Calu3 (cell line): ENCODE measurements at regions not wholly inside any gene's neighbourhood (a gene's known extent, or its start where the extent isn't known, plus 50 kb on each side); places are given as distances from the start of the nearest gene placed in this dataset.

Experiments
- BruUV-seq: library from RNA; stranded (reverse); fragments of 400-500 nt; replicated peaks from 2 replicates; lab custom pipeline; 2021; lab: Mats Ljungman, UMichigan
- CTCF ChIA-PET: fragments of 300-600 bp; sonication (Branson Sonifier 250); formaldehyde crosslinking; loops from one replicate; lab custom pipeline; 2022; ENCODE audit warnings: antibody characterized with exemption; lab: Charles Lee
- DNase-seq: peaks from one replicate; pipeline ENCODE4 v3.0.0; 2022
- H3K27ac Mint-ChIP-seq: one replicate; pipeline ENCODE4 v1.8.0; 2022; ENCODE audit warnings: mixed read lengths; ENCODE audit not compliant: unreplicated experiment
- H3K27me3 Mint-ChIP-seq: one replicate; pipeline ENCODE4 v1.8.0; 2022; ENCODE audit warnings: mixed read lengths; ENCODE audit not compliant: unreplicated experiment
- H3K36me3 Mint-ChIP-seq: one replicate; pipeline ENCODE4 v1.8.0; 2022; ENCODE audit warnings: mild to moderate bottlenecking, moderate library complexity, mixed read lengths; ENCODE audit not compliant: insufficient read depth, unreplicated experiment
- H3K4me1 Mint-ChIP-seq: one replicate; pipeline ENCODE4 v1.8.0; 2022; ENCODE audit warnings: mild to moderate bottlenecking, low read depth, mixed read lengths; ENCODE audit not compliant: unreplicated experiment
- H3K4me3 Mint-ChIP-seq: one replicate; pipeline ENCODE4 v1.8.0; 2022; ENCODE audit warnings: mild to moderate bottlenecking, low read depth, moderate library complexity, mixed read lengths; ENCODE audit not compliant: unreplicated experiment
- H3K9me3 Mint-ChIP-seq: one replicate; pipeline ENCODE4 v1.8.0; 2022; ENCODE audit warnings: low read depth, mixed read lengths; ENCODE audit not compliant: unreplicated experiment
- CTCF ChIP-seq: fragments of 200-600 bp; IDR thresholded peaks from one replicate; pipeline ENCODE4 v1.8.0; 2022; ENCODE audit warnings: antibody characterized with exemption; ENCODE audit not compliant: unreplicated experiment
- intact Hi-C: fragments of 100-400 bp; cut with micrococcal nuclease; formaldehyde crosslinking; loops from one replicate; pipeline ENCODE4 v1.10.0; 2022; ENCODE audit not compliant: unreplicated experiment

GRCh38 chr2:145015561-145015960 lies 495.6 kb upstream of the ZEB2 start:
- H3K27ac Mint-ChIP-seq: no peak overlapping the region
- no peak for DNase-seq
- BruUV-seq: no TSS peak
- no peaks in the 10 kb centered on the region for H3K36me3 Mint-ChIP-seq
- H3K9me3 Mint-ChIP-seq: no peaks in the 10 kb centered on the region
- no peaks in the 10 kb centered on the region for H3K4me1 Mint-ChIP-seq
- CTCF ChIA-PET: no interaction called here
- no peak for TF ChIP-seq CTCF
- intact Hi-C loops: no loop called here
- no peaks in the 10 kb centered on the region for H3K27me3 Mint-ChIP-seq
- H3K4me3 Mint-ChIP-seq: no peak overlapping the region

GRCh38 chr2:145012806-145013205 lies 492.9 kb upstream of the ZEB2 start:
- CTCF ChIA-PET: interaction anchor here (1.3 kb wide), 1 partner anchor 10 kb away, joined by 3 read pairs; no protein-coding TSS in a partner anchor
- intact Hi-C loops: no loop called here
- Mint-ChIP-seq H3K27me3 (no peaks in the 10 kb centered on the region), H3K36me3 (no peaks in the 10 kb centered on the region), H3K4me3 (no peak overlapping the region), H3K27ac (no peak overlapping the region), H3K4me1 (peaks cover 3% of the 10 kb centered on the region), H3K9me3 (no peaks in the 10 kb centered on the region)
- no peak for DNase-seq
- TF ChIP-seq CTCF: no peak
- BruUV-seq: no TSS peak

GRCh38 chr2:145012214-145012670 lies 492.3 kb upstream of the ZEB2 start:
- no TSS peak for BruUV-seq
- H3K9me3 Mint-ChIP-seq: no peaks in the 10 kb centered on the region
- H3K4me3 Mint-ChIP-seq: no peak overlapping the region
- no peak for TF ChIP-seq CTCF
- H3K36me3 Mint-ChIP-seq: no peaks in the 10 kb centered on the region
- CTCF ChIA-PET: interaction anchor here (1.3 kb wide), 1 partner anchor 11 kb away, joined by 3 read pairs; no protein-coding TSS in a partner anchor
- intact Hi-C loops: no loop called here
- no peak for DNase-seq
- no peak overlapping the region for H3K27ac Mint-ChIP-seq
- no peaks in the 10 kb centered on the region for H3K27me3 Mint-ChIP-seq
- H3K4me1 Mint-ChIP-seq: peaks cover 8% of the 10 kb centered on the region

GRCh38 chr2:145010635-145011034 lies 490.7 kb upstream of the ZEB2 start:
- no peaks in the 10 kb centered on the region for H3K27me3 Mint-ChIP-seq
- peaks cover 11% of the 10 kb centered on the region for H3K4me1 Mint-ChIP-seq
- DNase-seq: no peak
- H3K36me3 Mint-ChIP-seq: no peaks in the 10 kb centered on the region
- H3K9me3 Mint-ChIP-seq: no peaks in the 10 kb centered on the region
- no peak overlapping the region for H3K4me3 Mint-ChIP-seq
- intact Hi-C loops: no loop called here
- H3K27ac Mint-ChIP-seq: no peak overlapping the region
- TF ChIP-seq CTCF: no peak
- CTCF ChIA-PET: no interaction called here
- no TSS peak for BruUV-seq

- Mint-ChIP-seq H3K27ac (peak overlapping the region; percentile 51), H3K27me3 (no peaks in the 10 kb centered on the region), H3K9me3 (no peaks in the 10 kb centered on the region), H3K4me3 (no peak overlapping the region), H3K4me1 (peaks cover 11% of the 10 kb centered on the region), H3K36me3 (no peaks in the 10 kb centered on the region)
- no peak for DNase-seq
- CTCF ChIA-PET: no interaction called here
- BruUV-seq: no TSS peak
- TF ChIP-seq CTCF: no peak
- intact Hi-C loops: no loop called here
Measured at GRCh38 chr2:145007960-145008263, 488.0 kb upstream of the ZEB2 start.
